ENCODE measurements at regions not wholly inside any gene's neighbourhood (a gene's known extent, or its start where the extent isn't known, plus 50 kb on each side); places are given as distances from the start of the nearest gene placed in this dataset.

- ATAC-seq (no peak), DNase-seq (ENCODE audit: low spot score) (no peak), FAIRE-seq (no peak)
- H4K20me1 ChIP-seq (ENCODE audit: insufficient read depth, low read length) = no peaks in the 10 kb centered on the region
- H3K79me2 ChIP-seq (ENCODE audit: insufficient read depth, low read length) = no peaks in the 10 kb centered on the region
- no peak overlapping the region for H3K4me2 ChIP-seq (ENCODE audit: low read depth, low read length)
- no TSS peak for BruUV-seq (replicated peaks)
- no peak overlapping the region for H2AFZ ChIP-seq (ENCODE audit: low read length)
- H3K9me3 ChIP-seq (ENCODE audit: low read length) = no peaks in the 10 kb centered on the region
- intact Hi-C loops (cut with micrococcal nuclease; ENCODE audit: unreplicated experiment) (no loop called here), in situ Hi-C loops (cut with HindIII; ENCODE audit: extremely low pct_ligation_motif_present, low pct_unique_long_range_greater_than_20kb) (no loop called here)
- H3K27me3 ChIP-seq (ENCODE audit: control insufficient read depth in 1 of 2, insufficient read depth in 2 of 2, low read length in 2 of 2) = peaks cover 0 to 15% of the 10 kb centered on the region in 2 experiments; a peak in 2 of 5 replicates
- no peak overlapping the region for H3K4me3 ChIP-seq (replicated peaks in 1 of 3; ENCODE audit: insufficient read depth in 1 of 3, low read depth in 2 of 3, low read length in 3 of 3)
- H3K4me1 ChIP-seq (ENCODE audit: insufficient read depth, low read length) = no peaks in the 10 kb centered on the region
- ChIA-PET CTCF (ENCODE audit: low intra/inter-chr PET ratio, low total read pairs) (no interaction called here), POLR2A (no interaction called here)
- no peaks in the 10 kb centered on the region for H3K36me3 ChIP-seq (replicated peaks in 1 of 2; ENCODE audit: control insufficient read depth in 1 of 2, insufficient read depth in 2 of 2, low read length in 2 of 2)
- WGBS (ENCODE audit: low lambda C conversion rate) = 20% methylated on average over 1 of the region's 13 CpGs
- TF ChIP-seq SETDB1 (CRISPR knock-in tag; IDR thresholded peaks at IDR 0.05; ENCODE audit: borderline replicate concordance) (no peak), RBAK (CRISPR knock-in tag; IDR thresholded peaks at IDR 0.05) (no peak), ATAD3A (CRISPR knock-in tag; IDR thresholded peaks at IDR 0.05) (no peak), RBM22 (optimal IDR thresholded peaks at IDR 0.05; ENCODE audit: low read length) (no peak), HOXA3 (CRISPR knock-in tag; IDR thresholded peaks at IDR 0.05) (no peak), HDAC6 (IDR thresholded peaks at IDR 0.05; ENCODE audit: low read depth, low read length) (no peak), ARID5B (CRISPR knock-in tag; IDR thresholded peaks at IDR 0.05) (no peak), MIER3 (CRISPR knock-in tag; IDR thresholded peaks at IDR 0.05; ENCODE audit: borderline replicate concordance) (no peak), ZNF329 (CRISPR knock-in tag; IDR thresholded peaks at IDR 0.05; ENCODE audit: low read depth) (no peak), ZNF746 (CRISPR knock-in tag; IDR thresholded peaks at IDR 0.05) (no peak), ZNF18 (CRISPR knock-in tag; IDR thresholded peaks at IDR 0.05; ENCODE audit: insufficient replicate concordance) (no peak), GLMP (CRISPR knock-in tag; IDR thresholded peaks at IDR 0.05; ENCODE audit: borderline replicate concordance) (no peak), HBP1 (CRISPR knock-in tag; IDR thresholded peaks at IDR 0.05; ENCODE audit: low read depth) (no peak), SP5 (CRISPR knock-in tag; IDR thresholded peaks at IDR 0.05; ENCODE audit: borderline replicate concordance, low read depth) (no peak)
- no peak overlapping the region for H3K9ac ChIP-seq (ENCODE audit: insufficient read depth, low read depth, low read length)
- no peak overlapping the region for H3K27ac ChIP-seq (ENCODE audit: extremely low read length, insufficient read depth, low read length)
Observed at GRCh38 chr10:122749886-122750285, 50.2 kb upstream of the C10orf120 start.

Data from HepG2 (cell line).